ENCODE measurements at regions not wholly inside any gene's neighbourhood (a gene's known extent, or its start where the extent isn't known, plus 50 kb on each side); places are given as distances from the start of the nearest gene placed in this dataset.
"Not testable (repeated sequence)": the region's sequence is repeated elsewhere in the genome, so short reads cannot be mapped to it uniquely, and the experiment has no call there.

- DNase-seq, result no peak
- TF ChIP-seq GATA1 (IDR thresholded peaks at IDR 0.05; ENCODE audit: low read depth, low read length) (no peak), POLR2A (IDR thresholded peaks at IDR 0.05; ENCODE audit: low read length) (no peak)
Measured at GRCh38 chr22:44575381-44576268, 77.6 kb upstream of the RTL6 start.

- no peak for DNase-seq
- TF ChIP-seq POLR2A (IDR thresholded peaks at IDR 0.05; ENCODE audit: low read length) (no peak), GATA1 (IDR thresholded peaks at IDR 0.05; ENCODE audit: low read depth, low read length) (no peak)
Measured at GRCh38 chr22:44574640-44575380, 76.8 kb upstream of the RTL6 start.

- TF ChIP-seq GATA1 (IDR thresholded peaks at IDR 0.05; ENCODE audit: low read depth, low read length) (no peak), POLR2A (IDR thresholded peaks at IDR 0.05; ENCODE audit: low read length) (no peak)
- no peak for DNase-seq
Measured at GRCh38 chr22:44574057-44574639, 76.1 kb upstream of the RTL6 start.

GRCh38 chr22:44573451-44573850, 75.4 kb upstream of the RTL6 start:
- DNase-seq, result no peak
- TF ChIP-seq GATA1 (IDR thresholded peaks at IDR 0.05; ENCODE audit: low read depth, low read length), result no peak
- no peak for TF ChIP-seq POLR2A (IDR thresholded peaks at IDR 0.05; ENCODE audit: low read length)

- TF ChIP-seq GATA1 (IDR thresholded peaks at IDR 0.05; ENCODE audit: low read depth, low read length) (no peak), POLR2A (IDR thresholded peaks at IDR 0.05; ENCODE audit: low read length) (no peak)
Measured at GRCh38 chr22:44572414-44573207, 74.6 kb upstream of the RTL6 start.

GRCh38 chr22:44571566-44572413, 73.8 kb upstream of the RTL6 start:
- TF ChIP-seq GATA1 (IDR thresholded peaks at IDR 0.05; ENCODE audit: low read depth, low read length) (no peak), POLR2A (IDR thresholded peaks at IDR 0.05; ENCODE audit: low read length) (no peak)
- no peak for DNase-seq

More at GRCh38 chr22:44572414-44573207, 74.6 kb upstream of the RTL6 start:
- DNase-seq, result no peak

- no peak for TF ChIP-seq GATA1 (IDR thresholded peaks at IDR 0.05; ENCODE audit: low read depth, low read length)
- no peak for TF ChIP-seq POLR2A (IDR thresholded peaks at IDR 0.05; ENCODE audit: low read length)
- DNase-seq, result no peak
Measured at GRCh38 chr22:44570476-44571445, 72.7 kb upstream of the RTL6 start.

GRCh38 chr22:44569561-44569991, 71.5 kb upstream of the RTL6 start:
- TF ChIP-seq GATA1 (IDR thresholded peaks at IDR 0.05; ENCODE audit: low read depth, low read length) (no peak), POLR2A (IDR thresholded peaks at IDR 0.05; ENCODE audit: low read length) (no peak)
- no peak for DNase-seq

- TF ChIP-seq POLR2A (IDR thresholded peaks at IDR 0.05; ENCODE audit: low read length), result no peak
- peak; percentile 42 to 66 for DNase-seq
Measured at GRCh38 chr22:44567846-44568493, 69.9 kb upstream of the RTL6 start.

GRCh38 chr22:44567378-44567841, 69.4 kb upstream of the RTL6 start:
- DNase-seq, result not testable (repeated sequence)

- TF ChIP-seq POLR2A (IDR thresholded peaks at IDR 0.05; ENCODE audit: low read length) (no peak), GATA1 (IDR thresholded peaks at IDR 0.05; ENCODE audit: low read depth, low read length) (no peak)
- DNase-seq, result no peak
Measured at GRCh38 chr22:44566911-44567310, 68.9 kb upstream of the RTL6 start.

- not testable (repeated sequence) for DNase-seq
Measured at GRCh38 chr22:44562651-44563050, 64.6 kb upstream of the RTL6 start.
